Activated CD8-positive, alpha-beta memory T cell treated with anti-CD3 and anti-CD28 coated beads, Interleukin-2, amount 50 U/mL, for 48 hours (primary cell): ENCODE measurements at regions not wholly inside any gene's neighbourhood (a gene's known extent, or its start where the extent isn't known, plus 50 kb on each side); places are given as distances from the start of the nearest gene placed in this dataset.

Source experiments
- DNase-seq: peaks from one replicate; pipeline ENCODE4 v3.0.0-alpha.2; 2020

GRCh38 chr11:43545610-43546009 is 134.9 kb upstream of the HSD17B12 start:
- DNase-seq: no peak

- DNase-seq: no peak
These were observed 133.7 kb upstream of the HSD17B12 start for GRCh38 chr11:43546561-43547429.

- no peak for DNase-seq
These were observed 133.1 kb upstream of the HSD17B12 start for GRCh38 chr11:43547430-43547831.

- no peak for DNase-seq
These were observed 132.6 kb upstream of the HSD17B12 start for GRCh38 chr11:43547889-43548381.

- DNase-seq: no peak
These were observed 131.6 kb upstream of the HSD17B12 start for GRCh38 chr11:43548916-43549315.

GRCh38 chr11:43549624-43550023 is 130.9 kb upstream of the HSD17B12 start:
- no peak for DNase-seq

GRCh38 chr11:43550714-43551113 is 129.8 kb upstream of the HSD17B12 start:
- no peak for DNase-seq

- no peak for DNase-seq
These were observed 126.4 kb upstream of the HSD17B12 start for GRCh38 chr11:43554148-43554473.

- no peak for DNase-seq
These were observed 125.4 kb upstream of the HSD17B12 start for GRCh38 chr11:43555186-43555585.

GRCh38 chr11:43555816-43556611 is 124.5 kb upstream of the HSD17B12 start:
- no peak for DNase-seq

- no peak for DNase-seq
These were observed 123.7 kb upstream of the HSD17B12 start for GRCh38 chr11:43556612-43557375.

- DNase-seq: no peak
These were observed 122.9 kb upstream of the HSD17B12 start for GRCh38 chr11:43557553-43558110.

- no peak for DNase-seq
These were observed 122.4 kb upstream of the HSD17B12 start for GRCh38 chr11:43558146-43558545.

GRCh38 chr11:43558556-43559127 is 121.9 kb upstream of the HSD17B12 start:
- no peak for DNase-seq

- no peak for DNase-seq
These were observed 118.7 kb upstream of the HSD17B12 start for GRCh38 chr11:43561832-43562231.

GRCh38 chr11:43567396-43567975 is 113.1 kb upstream of the HSD17B12 start:
- DNase-seq: no peak

- DNase-seq: no peak
These were observed 107.3 kb upstream of the HSD17B12 start for GRCh38 chr11:43573233-43573632.

- DNase-seq: no peak
These were observed 106.7 kb upstream of the HSD17B12 start for GRCh38 chr11:43573873-43574272.

- no peak for DNase-seq
These were observed 106.1 kb upstream of the HSD17B12 start for GRCh38 chr11:43574411-43574810.

GRCh38 chr11:43574949-43575912 is 105.3 kb upstream of the HSD17B12 start:
- DNase-seq: no peak

GRCh38 chr11:43575913-43576310 is 104.6 kb upstream of the HSD17B12 start:
- DNase-seq: no peak
